BLaER1 treated with 17β-estradiol and CSF1 and Interleukin-3, amounts not matched to agents 10 nM and 100 nM (cell line): ENCODE measurements at regions not wholly inside any gene's neighbourhood (a gene's known extent, or its start where the extent isn't known, plus 50 kb on each side); places are given as distances from the start of the nearest gene placed in this dataset.

Source experiments
- H3K27ac ChIP-seq, 11 experiments: shearing (Covaris generic); formaldehyde crosslinking; 2 replicates each; pipeline ENCODE4 v1.8.1; 2022
- H3K27me3 ChIP-seq, 11 experiments: shearing (Covaris generic); formaldehyde crosslinking; 2 replicates each; pipeline ENCODE4 v1.8.1; 2022
- H3K36me3 ChIP-seq, 11 experiments: shearing (Covaris generic); formaldehyde crosslinking; 2 replicates each; pipeline ENCODE4 v1.8.1; 2022
- H3K4me1 ChIP-seq, 10 experiments: shearing (Covaris generic); formaldehyde crosslinking; 2 replicates each; pipeline ENCODE4 v1.8.1; 2022
- H3K4me2 ChIP-seq, 11 experiments: shearing (Covaris generic); formaldehyde crosslinking; 2 replicates each; pipeline ENCODE4 v1.8.1; 2022
- H3K4me3 ChIP-seq, 10 experiments: shearing (Covaris generic); formaldehyde crosslinking; 2 replicates each; pipeline ENCODE4 v1.8.1; 2022
- H3K9ac ChIP-seq, 11 experiments: shearing (Covaris generic); formaldehyde crosslinking; 2 replicates each; pipeline ENCODE4 v1.8.1; 2022
- H3K9me3 ChIP-seq, 11 experiments: shearing (Covaris generic); formaldehyde crosslinking; replicated peaks in 1 of 11; 2 replicates each; pipeline ENCODE4 v1.8.1; 2022
- H4K20me1 ChIP-seq, 11 experiments: shearing (Covaris generic); formaldehyde crosslinking; 2 replicates each; pipeline ENCODE4 v1.8.1; 2022
- Cebpa-rat ChIP-seq, 11 experiments: shearing (Covaris generic); IDR thresholded peaks; 2 replicates each; pipeline ENCODE4 v1.8.1; 2022

DNA sequence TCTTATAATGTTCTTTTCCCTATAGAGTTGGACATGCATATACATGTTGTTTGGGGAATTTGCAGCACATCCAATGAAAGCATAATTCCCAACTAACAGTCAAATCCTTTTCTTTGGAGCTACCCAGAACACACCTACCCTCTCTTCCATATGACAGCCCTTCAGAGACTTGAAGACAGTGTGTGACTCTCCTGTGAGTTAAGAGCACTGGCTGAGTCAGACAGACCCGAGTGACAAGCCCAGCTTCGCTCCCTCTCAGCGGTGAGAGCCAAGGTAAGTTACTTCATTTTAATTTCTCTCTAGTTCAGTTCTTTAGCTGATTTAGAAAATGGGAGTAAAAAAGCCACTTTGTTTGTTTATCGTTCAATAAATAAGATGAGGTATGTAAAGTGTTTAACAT, 86.3 kb downstream of the RTL9 start:
- H3K4me1 ChIP-seq = peaks cover 0 to 8% (median 0%) of the 10 kb centered on the region in 10 experiments; a peak in 3 of 20 replicates
- no peaks in the 10 kb centered on the region for H3K9me3 ChIP-seq
- 0 out of 22 replicates have a peak overlapping the region, but pooled peaks of 1 of the 11 experiments have one; percentile 10 for H3K4me2 ChIP-seq
- no peak overlapping the region for H3K4me3 ChIP-seq
- no peak overlapping the region for H3K9ac ChIP-seq
- H4K20me1 ChIP-seq = peaks cover 0 to 7% (median 0%) of the 10 kb centered on the region in 11 experiments; a peak in 6 of 22 replicates
- no peak for TF ChIP-seq Cebpa-rat (IDR thresholded peaks at IDR 0.05)
- no peaks in the 10 kb centered on the region for H3K36me3 ChIP-seq
- H3K27me3 ChIP-seq = peaks cover 93 to 100% (median 99%) of the 10 kb centered on the region in 11 experiments
- H3K27ac ChIP-seq = no peak overlapping the region

DNA sequence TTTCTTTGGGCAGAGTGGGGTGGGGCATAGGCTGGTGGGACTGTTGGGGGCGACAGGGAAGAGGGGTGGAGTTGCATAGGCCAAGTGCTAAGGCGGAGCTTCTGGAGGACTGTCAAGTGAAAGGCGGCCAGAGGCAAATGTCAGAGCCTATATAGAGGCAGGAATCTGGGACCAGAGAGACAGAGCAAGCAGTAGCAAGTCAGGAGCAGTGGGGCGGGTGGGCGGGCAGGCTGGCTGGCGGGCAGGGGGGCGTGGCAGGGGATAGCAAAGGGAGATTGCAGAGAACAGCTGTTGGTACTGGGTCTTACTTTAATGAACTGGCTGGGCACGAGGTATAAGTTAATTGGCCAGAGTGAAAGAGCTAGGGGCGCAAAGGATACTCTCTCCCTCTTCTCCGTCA, 89.8 kb downstream of the RTL9 start:
- Histone ChIP-seq H3K4me1 (peaks cover 0 to 8% (median 0%) of the 10 kb centered on the region in 10 experiments; a peak in 3 of 20 replicates), H3K4me2 (no peak overlapping the region), H3K9me3 (no peaks in the 10 kb centered on the region), H3K36me3 (no peaks in the 10 kb centered on the region), H3K4me3 (no peak overlapping the region), H4K20me1 (peaks cover 0 to 13% (median 2%) of the 10 kb centered on the region in 11 experiments; a peak in 8 of 22 replicates), H3K27ac (no peak overlapping the region), H3K27me3 (peaks cover 90 to 99% (median 98%) of the 10 kb centered on the region in 11 experiments), H3K9ac (no peak overlapping the region)
- no peak for TF ChIP-seq Cebpa-rat (IDR thresholded peaks at IDR 0.05)

DNA sequence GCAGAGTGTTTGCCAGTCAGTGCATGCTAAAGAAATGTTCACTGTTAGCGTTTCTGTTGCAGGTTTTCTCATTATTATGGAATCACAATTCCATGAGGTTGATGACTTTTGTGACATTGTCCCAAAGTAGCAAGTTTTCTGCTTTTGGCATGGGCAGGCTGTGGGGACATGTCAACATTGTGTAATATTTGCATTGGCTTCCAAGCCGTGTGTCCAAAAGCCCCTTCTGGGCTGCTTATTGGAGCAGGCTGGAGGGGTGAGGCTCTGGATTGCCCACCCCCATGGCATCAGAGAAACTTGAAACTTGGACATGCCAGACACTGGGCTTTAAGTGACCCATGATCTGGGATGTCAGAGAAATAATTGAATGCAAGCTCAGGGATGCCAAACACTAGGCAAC, 90.7 kb downstream of the RTL9 start:
- no peak for TF ChIP-seq Cebpa-rat (IDR thresholded peaks at IDR 0.05)
- Histone ChIP-seq H3K4me3 (no peak overlapping the region), H3K4me1 (peaks cover 0 to 8% (median 0%) of the 10 kb centered on the region in 10 experiments; a peak in 3 of 20 replicates), H3K4me2 (no peak overlapping the region), H3K9me3 (no peaks in the 10 kb centered on the region), H4K20me1 (peaks cover 0 to 13% (median 0%) of the 10 kb centered on the region in 11 experiments; a peak in 9 of 22 replicates), H3K36me3 (no peaks in the 10 kb centered on the region), H3K27me3 (peaks cover 90 to 99% (median 98%) of the 10 kb centered on the region in 11 experiments), H3K9ac (no peak overlapping the region), H3K27ac (no peak overlapping the region)

DNA sequence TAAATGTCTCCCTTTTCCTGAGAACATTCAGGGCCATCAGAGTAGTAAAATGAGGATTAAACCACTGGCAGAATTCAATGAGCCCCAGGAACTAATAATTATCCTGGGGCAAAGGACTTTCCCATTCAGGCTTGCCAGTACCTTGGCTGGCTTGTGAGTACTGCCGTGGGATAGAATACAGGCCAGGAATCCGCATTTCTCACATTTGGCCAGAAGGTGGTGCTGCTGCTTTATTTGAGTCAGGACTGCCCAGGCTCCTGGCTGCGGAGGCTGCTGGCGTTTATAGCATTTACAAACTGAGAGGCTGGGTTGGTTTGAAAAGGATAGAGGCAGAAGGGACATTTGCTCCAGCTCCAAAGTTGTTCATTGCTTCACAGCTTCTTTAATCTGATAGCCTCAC, 91.4 kb downstream of the RTL9 start:
- H4K20me1 ChIP-seq = peaks cover 0 to 13% (median 0%) of the 10 kb centered on the region in 11 experiments; a peak in 9 of 22 replicates
- H3K27ac ChIP-seq = no peak overlapping the region
- peaks cover 0 to 7% (median 0%) of the 10 kb centered on the region in 10 experiments; a peak in 3 of 20 replicates for H3K4me1 ChIP-seq
- H3K4me2 ChIP-seq = no peak overlapping the region
- no peak for TF ChIP-seq Cebpa-rat (IDR thresholded peaks at IDR 0.05)
- H3K4me3 ChIP-seq = no peak overlapping the region
- no peaks in the 10 kb centered on the region for H3K36me3 ChIP-seq
- H3K9ac ChIP-seq = no peak overlapping the region
- H3K27me3 ChIP-seq = peaks cover 90 to 99% (median 98%) of the 10 kb centered on the region in 11 experiments
- no peaks in the 10 kb centered on the region for H3K9me3 ChIP-seq

DNA sequence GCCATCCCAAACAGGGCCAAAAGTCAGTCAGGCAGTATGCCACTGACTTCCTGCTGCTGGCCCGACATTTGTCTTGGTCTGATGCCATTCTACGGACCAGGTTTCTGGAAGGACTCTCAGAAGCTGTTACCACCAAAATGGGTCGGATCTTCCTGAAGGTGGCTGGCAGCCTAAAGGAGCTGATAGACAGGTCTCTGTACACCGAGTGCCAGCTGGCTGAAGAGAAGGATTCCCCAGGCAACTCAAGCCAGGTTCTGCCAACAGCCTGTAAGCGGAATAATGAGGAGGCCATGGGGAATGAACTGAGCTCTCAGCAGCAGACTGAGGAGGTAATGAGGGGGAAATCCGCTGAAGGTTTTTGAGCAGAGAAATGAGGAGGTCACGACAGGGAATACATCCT, 95.7 kb downstream of the RTL9 start:
- no peak for TF ChIP-seq Cebpa-rat (IDR thresholded peaks at IDR 0.05)
- H3K27me3 ChIP-seq = peaks cover 91 to 100% (median 99%) of the 10 kb centered on the region in 11 experiments
- H3K9ac ChIP-seq = no peak overlapping the region
- no peaks in the 10 kb centered on the region for H3K4me1 ChIP-seq
- H3K27ac ChIP-seq = no peak overlapping the region
- no peaks in the 10 kb centered on the region for H3K9me3 ChIP-seq
- H3K4me3 ChIP-seq = no peak overlapping the region
- H4K20me1 ChIP-seq = peaks cover 0 to 20% (median 0%) of the 10 kb centered on the region in 11 experiments; a peak in 9 of 22 replicates
- H3K4me2 ChIP-seq = no peak overlapping the region
- no peaks in the 10 kb centered on the region for H3K36me3 ChIP-seq

DNA sequence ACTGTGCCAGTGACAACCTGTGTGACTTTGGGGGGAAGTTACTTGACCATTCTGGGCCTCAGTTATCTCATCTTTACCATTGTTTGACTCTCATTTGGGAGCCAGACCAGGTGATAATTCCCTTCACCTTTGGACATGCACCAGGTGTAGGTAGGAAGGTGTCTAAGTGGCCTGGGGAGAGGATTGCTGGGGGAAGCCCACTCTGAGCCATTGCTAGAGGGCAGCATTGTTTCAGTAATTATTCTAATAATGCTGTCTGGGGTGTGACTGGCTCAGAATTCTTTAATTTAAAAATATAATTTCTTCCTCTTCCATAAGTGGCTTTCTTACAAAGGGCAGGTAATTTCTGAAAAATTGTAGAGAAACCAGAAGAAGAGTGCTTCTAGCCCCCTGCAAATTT, 104.3 kb downstream of the RTL9 start:
- H3K9ac ChIP-seq = no peak overlapping the region
- no peak overlapping the region for H3K27ac ChIP-seq
- no peak for TF ChIP-seq Cebpa-rat (IDR thresholded peaks at IDR 0.05)
- no peak overlapping the region for H3K4me2 ChIP-seq
- H3K36me3 ChIP-seq = no peaks in the 10 kb centered on the region
- H3K4me3 ChIP-seq = no peak overlapping the region
- no peaks in the 10 kb centered on the region for H3K9me3 ChIP-seq
- peaks cover 69 to 93% (median 78%) of the 10 kb centered on the region in 11 experiments for H3K27me3 ChIP-seq
- H4K20me1 ChIP-seq = peaks cover 0 to 7% (median 0%) of the 10 kb centered on the region in 11 experiments; a peak in 2 of 22 replicates
- H3K4me1 ChIP-seq = no peaks in the 10 kb centered on the region

DNA sequence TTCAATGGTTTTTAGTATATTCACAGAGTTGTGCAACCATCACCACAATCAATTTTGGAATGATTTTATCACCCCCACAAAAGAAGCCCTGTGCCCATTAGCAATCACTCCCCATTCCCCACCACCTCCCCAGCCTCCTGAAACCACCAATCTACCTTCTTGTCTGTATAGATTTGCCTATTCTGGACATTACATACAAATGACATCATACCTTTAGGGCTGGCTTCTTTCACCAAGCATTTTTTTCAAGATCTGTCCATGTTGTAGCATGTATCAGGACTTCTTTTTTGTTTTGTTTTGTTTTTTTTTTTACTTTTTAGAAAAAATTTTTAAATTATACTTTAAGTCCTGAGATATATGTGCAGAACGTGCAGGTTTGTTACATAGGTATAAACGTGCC, 108.1 kb downstream of the RTL9 start:
- peaks cover 50 to 75% (median 60%) of the 10 kb centered on the region in 11 experiments for H3K27me3 ChIP-seq
- H3K27ac ChIP-seq = no peak overlapping the region

DNA sequence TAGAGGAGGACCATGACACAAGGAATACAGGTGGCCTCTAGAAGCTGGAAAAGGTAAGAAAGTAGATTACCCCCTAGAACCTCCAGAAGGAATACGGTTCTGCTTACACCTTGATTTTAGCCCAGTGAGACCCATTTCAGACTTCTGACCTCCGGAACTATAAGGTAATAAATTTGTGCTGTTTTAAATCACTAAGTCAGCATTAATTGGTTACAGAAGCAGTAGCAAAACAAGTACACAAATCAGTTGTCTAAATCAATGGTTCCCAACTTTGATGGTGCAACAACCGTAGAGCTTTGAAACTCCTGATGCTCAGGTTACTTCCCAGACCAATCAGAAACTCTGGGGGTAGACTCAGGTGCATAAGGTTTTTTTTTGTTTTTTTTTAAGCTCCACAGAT, 113.6 kb downstream of the RTL9 start:
- H3K4me2 ChIP-seq = no peak overlapping the region
- no peaks in the 10 kb centered on the region for H4K20me1 ChIP-seq
- no peaks in the 10 kb centered on the region for H3K4me1 ChIP-seq
- TF ChIP-seq Cebpa-rat (IDR thresholded peaks at IDR 0.05) = no peak
- 0 out of 22 replicates have a peak, but pooled peaks cover 0 to 4% (median 0%) of the 10 kb centered on the region in 11 experiments for H3K9me3 ChIP-seq
- H3K27ac ChIP-seq = no peak overlapping the region
- peaks cover 64 to 80% (median 71%) of the 10 kb centered on the region in 11 experiments for H3K27me3 ChIP-seq
- no peak overlapping the region for H3K4me3 ChIP-seq
- no peaks in the 10 kb centered on the region for H3K36me3 ChIP-seq
- no peak overlapping the region for H3K9ac ChIP-seq

More for the DNA sequence above, 108.1 kb downstream of the RTL9 start:
- Histone ChIP-seq H3K4me3 (no peak overlapping the region), H3K9ac (no peak overlapping the region), H3K4me1 (no peaks in the 10 kb centered on the region), H3K9me3 (no peaks in the 10 kb centered on the region), H3K4me2 (no peak overlapping the region), H3K36me3 (no peaks in the 10 kb centered on the region), H4K20me1 (0 out of 22 replicates have a peak, but pooled peaks cover 0 to 2% (median 0%) of the 10 kb centered on the region in 11 experiments)
- no peak for TF ChIP-seq Cebpa-rat (IDR thresholded peaks at IDR 0.05)

DNA sequence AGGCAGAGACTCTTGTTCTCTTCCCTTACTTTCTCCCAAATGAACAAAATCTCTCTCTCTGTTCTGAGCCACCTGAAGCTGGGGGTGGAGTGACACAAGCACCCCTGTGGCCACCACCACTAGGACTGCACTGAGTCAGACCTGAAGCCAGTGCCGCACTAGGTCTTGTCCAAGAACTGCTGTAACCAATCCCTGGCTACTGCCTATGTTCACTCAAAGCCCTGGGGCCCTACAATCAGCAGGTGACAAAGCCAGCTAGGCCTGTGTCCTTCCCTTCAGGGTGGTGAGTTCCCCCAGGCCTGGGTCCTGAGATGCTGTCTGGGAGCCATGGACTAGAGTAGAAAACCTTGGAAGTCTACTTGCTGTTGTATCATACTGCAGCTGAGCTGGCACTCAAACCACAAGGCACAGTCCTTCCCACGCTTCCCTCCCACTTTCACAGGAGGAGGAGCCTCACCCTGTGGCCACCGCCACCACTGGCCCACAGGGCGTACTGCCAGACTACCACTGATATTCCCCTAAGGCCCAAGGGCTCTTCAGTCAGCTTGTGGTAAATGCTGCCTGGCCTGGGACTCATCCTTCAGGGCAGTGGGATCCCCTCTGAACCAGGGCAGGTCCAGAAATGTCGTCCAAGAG, 119.1 kb downstream of the RTL9 start:
- Histone ChIP-seq H3K4me2 (no peak overlapping the region), H3K9ac (no peak overlapping the region), H3K4me3 (no peak overlapping the region), H3K27ac (no peak overlapping the region), H3K36me3 (no peaks in the 10 kb centered on the region), H3K27me3 (peaks cover 75 to 97% (median 94%) of the 10 kb centered on the region in 11 experiments), H3K9me3 (peaks cover 0 to 7% (median 0%) of the 10 kb centered on the region in 11 experiments; a peak in 4 of 22 replicates), H4K20me1 (0 out of 22 replicates have a peak, but pooled peaks cover 0 to 3% (median 0%) of the 10 kb centered on the region in 11 experiments), H3K4me1 (no peaks in the 10 kb centered on the region)
- TF ChIP-seq Cebpa-rat (IDR thresholded peaks at IDR 0.05) = no peak
